Hematopoietic multipotent progenitor cell treated with erythropoietin and hydrocortisone succinate and interleukin-3 and kit ligand, for 15 days (in vitro differentiated cells): ENCODE measurements at regions not wholly inside any gene's neighbourhood (a gene's known extent, or its start where the extent isn't known, plus 50 kb on each side); places are given as distances from the start of the nearest gene placed in this dataset.

Experiments
- DNase-seq: peaks from one replicate; pipeline ENCODE4 v3.0.0-alpha.2; 2015; ENCODE audit warnings: low spot score

DNA sequence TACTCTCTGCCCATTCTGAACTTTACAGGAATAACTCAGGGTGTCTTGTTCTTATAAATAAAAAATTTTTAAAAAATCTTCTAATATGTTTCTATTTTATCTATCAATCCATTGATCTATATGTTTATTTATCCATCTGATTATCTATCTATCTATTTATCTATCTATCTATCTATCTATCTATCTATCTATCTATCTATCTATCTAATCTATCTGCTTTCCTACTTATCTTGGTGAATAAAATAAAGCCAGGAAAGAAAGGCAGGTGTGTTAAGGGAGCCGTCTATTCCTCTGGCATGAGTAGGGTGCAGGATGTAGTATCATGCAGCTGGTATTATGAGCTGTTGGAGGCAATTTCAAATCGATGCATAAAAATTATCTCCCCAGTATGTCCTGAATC lies 153.0 kb downstream of the FOXA2 start:
- no peak for DNase-seq

GRCh38 chr20:22430746-22431168 lies 153.6 kb downstream of the FOXA2 start:
- no peak for DNase-seq

DNA sequence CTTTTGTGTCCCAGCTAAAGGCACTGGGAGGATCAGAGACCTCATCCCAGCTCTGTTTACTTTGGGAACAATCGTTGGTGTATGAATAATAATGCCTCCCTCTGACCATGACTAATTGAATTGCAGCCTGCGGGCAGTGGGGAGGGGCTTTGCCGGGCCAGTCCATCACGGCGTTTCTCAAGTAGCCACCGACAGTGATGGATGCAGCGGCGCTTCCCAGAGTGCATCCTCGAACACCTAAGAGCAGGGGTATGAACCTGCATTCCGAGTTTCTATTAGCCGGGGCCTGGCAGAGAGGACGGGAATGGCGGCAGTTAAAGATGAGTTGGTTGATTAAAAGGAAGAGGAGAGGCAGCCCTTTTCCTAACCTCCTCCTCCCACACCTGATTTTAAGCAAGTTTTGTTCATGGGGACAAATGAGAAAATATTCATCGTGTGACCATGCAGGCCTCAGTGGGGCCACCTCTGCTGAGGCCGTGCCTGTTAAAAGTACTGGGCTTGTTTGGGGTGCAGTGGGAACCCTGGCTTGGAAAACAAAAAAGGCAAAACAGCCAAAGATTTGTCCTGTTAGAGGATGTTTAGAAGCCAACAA lies 154.1 kb downstream of the FOXA2 start:
- no peak for DNase-seq

GRCh38 chr20:22429175-22430153 lies 154.9 kb downstream of the FOXA2 start:
- DNase-seq, result no peak

- DNase-seq, result no peak
Observed at GRCh38 chr20:22428051-22428450, 156.3 kb downstream of the FOXA2 start.

- DNase-seq, result no peak
Observed at GRCh38 chr20:22426772-22427171, 157.6 kb downstream of the FOXA2 start.

- DNase-seq, result no peak
Observed at GRCh38 chr20:22425344-22426295, 158.8 kb downstream of the FOXA2 start.

DNA sequence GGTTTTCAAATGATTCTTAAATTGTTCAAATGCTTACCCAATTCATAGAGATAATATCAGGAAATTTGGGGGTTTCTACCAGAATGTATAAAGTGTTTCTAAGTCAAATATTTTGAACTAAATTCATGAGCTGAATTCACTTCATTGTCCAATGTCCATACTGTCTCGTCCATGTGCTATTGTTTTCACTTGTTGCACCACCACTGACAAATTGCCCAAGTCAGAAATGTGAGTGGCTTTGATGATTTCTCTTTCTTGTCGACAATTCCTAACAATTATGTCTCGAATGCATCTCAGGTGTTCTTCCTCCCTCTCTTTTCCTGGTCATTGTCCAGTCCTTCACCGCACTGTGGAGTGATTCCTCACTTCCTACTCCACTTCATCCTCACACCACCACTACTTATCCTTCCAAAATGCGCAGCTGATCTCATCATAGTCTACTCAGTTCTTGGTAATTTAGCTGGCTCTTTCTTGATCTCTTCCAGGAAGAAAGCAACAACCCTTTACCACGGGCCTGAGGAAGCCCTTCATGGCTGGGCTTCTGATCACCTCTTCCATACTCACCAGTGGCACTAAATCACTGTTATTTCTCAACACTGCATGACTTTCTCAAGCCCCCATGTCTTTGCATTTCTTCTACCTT lies 161.1 kb downstream of the FOXA2 start:
- DNase-seq, result no peak

- DNase-seq, result no peak
Observed at GRCh38 chr20:22420116-22420598, 164.2 kb downstream of the FOXA2 start.

GRCh38 chr20:22418738-22419137 lies 165.6 kb downstream of the FOXA2 start:
- DNase-seq, result no peak

GRCh38 chr20:22414305-22414742 lies 170.0 kb downstream of the FOXA2 start:
- DNase-seq, result no peak

DNA sequence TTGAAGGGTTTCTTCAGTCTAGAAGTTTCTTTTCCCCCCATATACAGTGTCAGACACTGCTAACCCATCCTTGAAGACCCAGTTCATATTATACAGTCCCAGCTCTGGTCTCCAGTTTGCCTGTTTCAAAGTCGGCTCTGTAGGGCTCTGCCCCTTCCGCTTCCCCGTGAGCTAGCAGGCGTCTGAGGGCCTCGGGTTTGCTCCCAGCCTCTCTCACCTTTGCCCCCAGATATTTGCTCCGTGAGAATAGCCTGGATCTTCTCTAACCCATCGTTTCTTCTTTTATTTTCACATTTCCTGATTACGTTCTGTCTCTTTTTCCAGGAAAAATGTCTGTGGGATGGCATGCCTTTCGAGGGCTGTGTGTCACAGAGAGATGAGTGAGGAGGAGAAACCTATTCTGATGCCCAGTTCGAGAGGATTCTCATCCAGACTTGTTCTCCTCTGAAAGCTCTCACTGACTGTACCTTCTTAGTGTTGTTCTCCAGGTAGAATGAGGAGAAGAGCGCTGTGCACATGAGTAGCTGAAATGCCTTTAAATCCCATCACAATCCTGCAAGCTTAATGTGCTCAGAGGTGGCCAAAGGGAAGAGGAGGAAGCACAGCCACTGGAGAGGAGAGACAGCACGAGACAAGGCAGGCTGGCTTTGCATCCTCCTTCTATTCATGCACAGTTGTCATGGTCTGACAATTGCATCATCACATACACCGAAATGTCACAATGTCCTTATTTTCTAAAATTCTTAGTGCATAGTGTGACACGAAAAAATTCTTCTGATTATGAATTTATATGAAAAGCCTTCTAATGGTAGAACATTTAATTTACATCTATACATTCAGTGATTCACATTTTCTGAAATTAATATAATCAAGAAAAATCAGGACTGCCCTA lies 171.1 kb downstream of the FOXA2 start:
- no peak for DNase-seq

- no peak for DNase-seq
Observed at GRCh38 chr20:22411627-22412450, 172.5 kb downstream of the FOXA2 start.

GRCh38 chr20:22411286-22411626 lies 173.1 kb downstream of the FOXA2 start:
- no peak for DNase-seq

GRCh38 chr20:22410556-22411130 lies 173.7 kb downstream of the FOXA2 start:
- DNase-seq, result no peak

- no peak for DNase-seq
Observed at GRCh38 chr20:22408521-22409402, 175.6 kb downstream of the FOXA2 start.

- DNase-seq, result no peak
Observed at GRCh38 chr20:22407237-22408193, 176.9 kb downstream of the FOXA2 start.
